Upper lobe of left lung (tissue), 4 donors: ENCODE measurements at regions not wholly inside any gene's neighbourhood (a gene's known extent, or its start where the extent isn't known, plus 50 kb on each side); places are given as distances from the start of the nearest gene placed in this dataset.
"Not testable (repeated sequence)": the region's sequence is repeated elsewhere in the genome, so short reads cannot be mapped to it uniquely, and the experiment has no call there.

Experiments used
- CTCF ChIP-seq, 6 experiments: fragments of 450-650 bp in 4 of 6; fragments of 200-600 bp in 2 of 6; sonication (generic) in 2 of 6; IDR thresholded peaks; one replicate each; pipeline ENCODE4 v1.5.1; 2016 to 2019; ENCODE audit warnings: antibody characterized with exemption in 6 of 6
- POLR2A ChIP-seq, 4 donors: fragments of 450-650 bp; IDR thresholded peaks; one replicate each; pipeline ENCODE4 v1.5.1; 2016 to 2017; ENCODE audit warnings: antibody characterized with exemption in 4 of 4, mild to moderate bottlenecking in 2 of 4

- TF ChIP-seq POLR2A, CTCF (IDR thresholded peaks at IDR 0.05): not testable (repeated sequence)
Measured at GRCh38 chr20:29409160-29409689, 1848.2 kb upstream of the DEFB115 start.
